Osteoblast (primary cell): ENCODE measurements at regions not wholly inside any gene's neighbourhood (a gene's known extent, or its start where the extent isn't known, plus 50 kb on each side); places are given as distances from the start of the nearest gene placed in this dataset.

Experiments used
- DNase-seq: peaks from one replicate; pipeline ENCODE4 v3.0.0; 2011; ENCODE audit warnings: low spot score, mixed read lengths; ENCODE audit not compliant: insufficient read length; ENCODE audit errors: missing footprints
- H2AFZ ChIP-seq: 2 replicates; pipeline ENCODE4 v1.6.0; 2011; ENCODE audit warnings: mild to moderate bottlenecking, low read length
- H3K27ac ChIP-seq: 2 replicates; pipeline ENCODE4 v1.5.1; 2011; ENCODE audit warnings: mild to moderate bottlenecking, low read depth, low read length, moderate library complexity
- H3K27me3 ChIP-seq: 2 replicates; pipeline ENCODE4 v1.6.0; 2012; ENCODE audit warnings: mild to moderate bottlenecking, control low read depth, inconsistent platforms, low read length, moderate library complexity; ENCODE audit not compliant: insufficient read depth
- H3K36me3 ChIP-seq: 2 replicates; pipeline ENCODE4 v1.5.1; 2011; ENCODE audit warnings: mild to moderate bottlenecking, low read length, control low read depth, moderate library complexity; ENCODE audit not compliant: insufficient read depth
- H3K4me1 ChIP-seq: 2 replicates; pipeline ENCODE4 v1.5.1; 2011; ENCODE audit warnings: mild to moderate bottlenecking, low read length, control low read depth, moderate library complexity; ENCODE audit not compliant: insufficient read depth
- H3K4me2 ChIP-seq: 2 replicates; pipeline ENCODE4 v1.6.0; 2011; ENCODE audit warnings: mild to moderate bottlenecking, low read length; ENCODE audit not compliant: insufficient read depth
- H3K4me3 ChIP-seq: fragments of 200-600 bp; sonication (generic); 3 replicates; pipeline ENCODE4 v1.5.1; 2012; ENCODE audit warnings: mild to moderate bottlenecking, low read length, inconsistent platforms; ENCODE audit not compliant: insufficient read depth
- H3K79me2 ChIP-seq: 2 replicates; pipeline ENCODE4 v1.6.0; 2012; ENCODE audit warnings: mild to moderate bottlenecking, low read length, control low read depth, inconsistent platforms; ENCODE audit not compliant: insufficient read depth
- H3K9me3 ChIP-seq: 2 replicates; pipeline ENCODE4 v1.5.1; 2011; ENCODE audit warnings: low read depth, low read length, control low read depth
- H4K20me1 ChIP-seq: 2 replicates; pipeline ENCODE4 v1.6.0; 2012; ENCODE audit warnings: mild to moderate bottlenecking, low read length, control low read depth; ENCODE audit not compliant: insufficient read depth
- CTCF ChIP-seq: IDR thresholded peaks from 2 replicates; pipeline ENCODE4 v1.5.1; 2011; ENCODE audit warnings: mild to moderate bottlenecking, low read depth, low read length, moderate library complexity; ENCODE audit errors: extremely low read depth
- small RNA-seq: library from RNA; depleted of rRNA; stranded (forward); fragments of <200 nt; gene quantifications from one replicate; pipeline ENCODE3, GENCODE V24; 2012

- H2AFZ ChIP-seq = no peak overlapping the region
- H3K27ac ChIP-seq = no peak overlapping the region
- DNase-seq = no peak
- H3K9me3 ChIP-seq = no peaks in the 10 kb centered on the region
- no peaks in the 10 kb centered on the region for H3K36me3 ChIP-seq
- H4K20me1 ChIP-seq = no peaks in the 10 kb centered on the region
- H3K4me3 ChIP-seq = no peak overlapping the region
- peak overlapping the region; percentile 31 for H3K4me2 ChIP-seq
- no peaks in the 10 kb centered on the region for H3K79me2 ChIP-seq
- H3K4me1 ChIP-seq = peaks cover 13% of the 10 kb centered on the region
- TF ChIP-seq CTCF = no peak
- H3K27me3 ChIP-seq = no peaks in the 10 kb centered on the region
Measured at GRCh38 chr4:86543560-86544309, 50.4 kb upstream of the PTPN13 start.

GRCh38 chr4:86544310-86544966 lies 49.7 kb upstream of the PTPN13 start:
- Histone ChIP-seq H3K4me3 (no peak overlapping the region), H2AFZ (no peak overlapping the region), H3K36me3 (no peaks in the 10 kb centered on the region), H3K9me3 (no peaks in the 10 kb centered on the region), H3K4me1 (peaks cover 15% of the 10 kb centered on the region), H3K27me3 (no peaks in the 10 kb centered on the region), H4K20me1 (no peaks in the 10 kb centered on the region), H3K27ac (no peak overlapping the region), H3K79me2 (no peaks in the 10 kb centered on the region), H3K4me2 (no peak overlapping the region)
- DNase-seq = no peak
- no peak for TF ChIP-seq CTCF

Small RNA genes lying in the stretch of these regions (small RNA-seq; reads per million reads assigned to genes)
- 0.30 reads per million for gene MIR4452
